GM23338 (cell line): ENCODE measurements at regions not wholly inside any gene's neighbourhood (a gene's known extent, or its start where the extent isn't known, plus 50 kb on each side); places are given as distances from the start of the nearest gene placed in this dataset.

ENCODE experiments used
- ATAC-seq: fragments of 200-7000 bp; cut with Tn5 transposase; 3 replicates; pipeline ENCODE4 v1.9.1; 2020
- DNase-seq: peaks from one replicate; pipeline ENCODE4 v3.0.0-alpha.2; 2015; ENCODE audit warnings: low spot score
- H2AFZ ChIP-seq: fragments of 200-600 bp; sonication (generic); 2 replicates; pipeline ENCODE4 v1.8.0; 2016; ENCODE audit warnings: antibody characterized with exemption, mild to moderate bottlenecking, moderate library complexity
- H3F3A ChIP-seq: fragments of 200-600 bp; sonication (generic); replicated peaks from 2 replicates; pipeline ENCODE4 v1.8.0; 2017; ENCODE audit warnings: antibody characterized with exemption, mixed run types, low read depth
- H3K27ac ChIP-seq: fragments of 200-600 bp; sonication (generic); 2 replicates; pipeline ENCODE4 v1.6.1; 2016; ENCODE audit warnings: low read depth
- H3K27me3 ChIP-seq: fragments of 200-600 bp; sonication (generic); 2 replicates; pipeline ENCODE4 v1.8.0; 2016; ENCODE audit warnings: mild to moderate bottlenecking, mixed run types, moderate library complexity; ENCODE audit not compliant: insufficient read depth
- H3K36me3 ChIP-seq: fragments of 200-600 bp; sonication (generic); 2 replicates; pipeline ENCODE4 v1.8.0; 2016; ENCODE audit warnings: mild to moderate bottlenecking; ENCODE audit not compliant: insufficient read depth
- H3K4me1 ChIP-seq: fragments of 200-600 bp; sonication (generic); 2 replicates; pipeline ENCODE4 v1.8.0; 2016; ENCODE audit warnings: mild to moderate bottlenecking, moderate library complexity; ENCODE audit not compliant: insufficient read depth
- H3K4me2 ChIP-seq: fragments of 200-600 bp; sonication (generic); 2 replicates; pipeline ENCODE4 v1.7.1; 2017; ENCODE audit warnings: mixed run types
- H3K4me3 ChIP-seq: fragments of 200-600 bp; sonication (generic); 2 replicates; pipeline ENCODE4 v1.6.1; 2016; ENCODE audit warnings: mixed run types
- H3K79me2 ChIP-seq: fragments of 200-600 bp; sonication (generic); replicated peaks from 2 replicates; pipeline ENCODE4 v1.8.0; 2017; ENCODE audit warnings: mild to moderate bottlenecking; ENCODE audit not compliant: insufficient read depth
- H3K9me2 ChIP-seq: fragments of 200-600 bp; sonication (generic); 2 replicates; pipeline ENCODE4 v1.8.0; 2017; ENCODE audit not compliant: insufficient read depth
- H4K20me1 ChIP-seq: fragments of 200-600 bp; sonication (generic); replicated peaks from 2 replicates; pipeline ENCODE4 v1.8.0; 2017; ENCODE audit warnings: mild to moderate bottlenecking; ENCODE audit not compliant: insufficient read depth
- H3K27ac Mint-ChIP-seq: 2 replicates; pipeline ENCODE4 v1.8.0; 2020; ENCODE audit warnings: inconsistent platforms, mild to moderate bottlenecking, moderate library complexity, mixed read lengths
- H3K27me3 Mint-ChIP-seq: 3 replicates; pipeline ENCODE4 v1.8.0; 2022; ENCODE audit warnings: low read depth, mild to moderate bottlenecking, moderate library complexity, mixed read lengths, inconsistent platforms; ENCODE audit not compliant: insufficient read depth, poor library complexity
- H3K36me3 Mint-ChIP-seq: 3 replicates; pipeline ENCODE4 v1.8.0; 2021; ENCODE audit warnings: low read depth, mild to moderate bottlenecking, inconsistent platforms, moderate library complexity, mixed read lengths
- H3K4me1 Mint-ChIP-seq: 3 replicates; pipeline ENCODE4 v1.8.0; 2020; ENCODE audit warnings: mild to moderate bottlenecking, inconsistent platforms, mixed read lengths
- H3K4me3 Mint-ChIP-seq: 3 replicates; pipeline ENCODE4 v1.8.0; 2021; ENCODE audit warnings: moderate library complexity, mild to moderate bottlenecking, inconsistent platforms, mixed read lengths
- H3K9me3 Mint-ChIP-seq: 3 replicates; pipeline ENCODE4 v1.8.0; 2020; ENCODE audit warnings: moderate library complexity, mild to moderate bottlenecking, inconsistent platforms, mixed read lengths
- CTCF ChIP-seq, 2 experiments: fragments of 200-600 bp in 1 of 2; sonication (generic) in 1 of 2; conservative IDR thresholded peaks; 2 replicates each; pipeline versions ENCODE4 v1.5.1 to v1.6.1; 2016 to 2017; ENCODE audit warnings: antibody characterized with exemption in 2 of 2, low read depth in 2 of 2, mild to moderate bottlenecking in 2 of 2, moderate library complexity in 1 of 2
- ETS1 ChIP-seq: IDR thresholded peaks from 2 replicates; pipeline ENCODE4 v1.6.1; 2016; ENCODE audit warnings: antibody characterized with exemption
- EZH2 ChIP-seq: fragments of 200-600 bp; sonication (generic); IDR thresholded peaks from one replicate; pipeline ENCODE4 v1.8.0; 2017; ENCODE audit warnings: antibody characterized with exemption, mild to moderate bottlenecking, low read depth; ENCODE audit not compliant: unreplicated experiment
- EZH2phosphoT487 ChIP-seq: fragments of 200-600 bp; sonication (generic); IDR thresholded peaks from one replicate; pipeline ENCODE4 v1.8.1; 2018; ENCODE audit warnings: antibody characterized with exemption; ENCODE audit not compliant: unreplicated experiment
- JUNB ChIP-seq: IDR thresholded peaks from one replicate; pipeline ENCODE4 v1.6.1; 2016; ENCODE audit warnings: antibody characterized with exemption; ENCODE audit not compliant: unreplicated experiment
- NANOG ChIP-seq: IDR thresholded peaks from 2 replicates; pipeline ENCODE4 v1.6.1; 2016; ENCODE audit warnings: antibody characterized with exemption, borderline replicate concordance
- POLR2AphosphoS5 ChIP-seq: IDR thresholded peaks from 2 replicates; pipeline ENCODE4 v1.6.1; 2016; ENCODE audit warnings: antibody characterized with exemption, low read depth
- REST ChIP-seq: IDR thresholded peaks from one replicate; pipeline ENCODE4 v1.6.1; 2018; ENCODE audit warnings: antibody characterized with exemption; ENCODE audit not compliant: unreplicated experiment
- STAT1 ChIP-seq: IDR thresholded peaks from one replicate; pipeline ENCODE4 v1.6.1; 2016; ENCODE audit warnings: antibody characterized with exemption; ENCODE audit not compliant: unreplicated experiment
- ZNF114 ChIP-seq: fragments of 250-450 bp; sonication (Bioruptor Pico); IDR thresholded peaks from 2 replicates; pipeline ENCODE4 v1.5.0; 2020; ENCODE audit warnings: mild to moderate bottlenecking, moderate library complexity

- Histone ChIP-seq H3K27ac (no peak overlapping the region), H3K4me1 (peaks cover 14% of the 10 kb centered on the region), H3K27me3 (no peaks in the 10 kb centered on the region), H3K4me3 (no peak overlapping the region), H3K36me3 (no peaks in the 10 kb centered on the region), H2AFZ (no peak overlapping the region), H3K79me2 (no peaks in the 10 kb centered on the region), H3F3A (no peaks in the 10 kb centered on the region), H3K9me2 (0 out of 2 replicates have a peak, but pooled peaks cover 5% of the 10 kb centered on the region), H4K20me1 (no peaks in the 10 kb centered on the region), H3K4me2 (no peak overlapping the region)
- Mint-ChIP-seq H3K4me3 (no peak overlapping the region), H3K27ac (no peak overlapping the region), H3K4me1 (peaks cover 39% of the 10 kb centered on the region), H3K9me3 (no peaks in the 10 kb centered on the region; the same call in 2 of the 3 replicates), H3K27me3 (peaks cover 2% of the 10 kb centered on the region), H3K36me3 (no peaks in the 10 kb centered on the region)
- TF ChIP-seq REST = no peak
- ATAC-seq = no peak; the same call in 1 of the 3 replicates
- peak; percentile 27 for DNase-seq
Measured at GRCh38 chr4:37538931-37539330, 147.2 kb downstream of the RELL1 start.

GRCh38 chr4:37537484-37537883 is 148.7 kb downstream of the RELL1 start:
- Mint-ChIP-seq H3K27me3 (peaks cover 2% of the 10 kb centered on the region), H3K36me3 (no peaks in the 10 kb centered on the region), H3K4me1 (peaks cover 39% of the 10 kb centered on the region), H3K9me3 (no peaks in the 10 kb centered on the region), H3K4me3 (no peak overlapping the region), H3K27ac (no peak overlapping the region)
- Histone ChIP-seq H3F3A (no peaks in the 10 kb centered on the region), H3K36me3 (no peaks in the 10 kb centered on the region), H3K9me2 (0 out of 2 replicates have a peak, but pooled peaks cover 5% of the 10 kb centered on the region), H2AFZ (no peak overlapping the region), H3K4me1 (peaks cover 14% of the 10 kb centered on the region), H3K27me3 (no peaks in the 10 kb centered on the region), H3K4me3 (no peak overlapping the region), H3K4me2 (no peak overlapping the region), H3K79me2 (no peaks in the 10 kb centered on the region), H4K20me1 (no peaks in the 10 kb centered on the region), H3K27ac (no peak overlapping the region)
- ATAC-seq = no peak
- no peak for DNase-seq
- TF ChIP-seq CTCF (conservative IDR thresholded peaks at IDR 0.05; ENCODE audit: low read depth in 2 of 2) (no peak), ZNF114 (CRISPR knock-in tag) (no peak), STAT1 (no peak), EZH2phosphoT487 (no peak), ETS1 (no peak), JUNB (no peak), POLR2AphosphoS5 (no peak), NANOG (no peak), EZH2 (no peak)
